GM06990 (cell line): ENCODE measurements at regions not wholly inside any gene's neighbourhood (a gene's known extent, or its start where the extent isn't known, plus 50 kb on each side); places are given as distances from the start of the nearest gene placed in this dataset.

ENCODE experiments used
- DNase-seq: peaks from one replicate; pipeline ENCODE4 v3.0.0-alpha.2; 2011; ENCODE audit not compliant: insufficient read length; ENCODE audit errors: extremely low read depth
- H3K27me3 ChIP-seq: replicated peaks from 2 replicates; pipeline ENCODE4 v1.6.0; 2011; ENCODE audit warnings: low read length; ENCODE audit not compliant: control insufficient read depth, insufficient read depth
- H3K36me3 ChIP-seq: 2 replicates; pipeline ENCODE4 v1.5.1; 2011; ENCODE audit warnings: low read length; ENCODE audit not compliant: control insufficient read depth, insufficient read depth
- H3K4me3 ChIP-seq: replicated peaks from 2 replicates; pipeline ENCODE4 v1.5.1; 2011; ENCODE audit warnings: low read depth, mild to moderate bottlenecking, control low read depth, low read length
- CTCF ChIP-seq: IDR thresholded peaks from 2 replicates; pipeline ENCODE4 v1.5.1; 2011; ENCODE audit warnings: low read length, control low read depth, mild to moderate bottlenecking, inconsistent platforms; ENCODE audit not compliant: insufficient read depth, poor library complexity, severe bottlenecking

- H3K27me3 ChIP-seq: no peaks in the 10 kb centered on the region
- no peak for DNase-seq
- no peaks in the 10 kb centered on the region for H3K36me3 ChIP-seq
- no peak overlapping the region for H3K4me3 ChIP-seq
- TF ChIP-seq CTCF: no peak
These were observed 669.2 kb upstream of the AADAT start for GRCh38 chr4:170758988-170759387.

DNA sequence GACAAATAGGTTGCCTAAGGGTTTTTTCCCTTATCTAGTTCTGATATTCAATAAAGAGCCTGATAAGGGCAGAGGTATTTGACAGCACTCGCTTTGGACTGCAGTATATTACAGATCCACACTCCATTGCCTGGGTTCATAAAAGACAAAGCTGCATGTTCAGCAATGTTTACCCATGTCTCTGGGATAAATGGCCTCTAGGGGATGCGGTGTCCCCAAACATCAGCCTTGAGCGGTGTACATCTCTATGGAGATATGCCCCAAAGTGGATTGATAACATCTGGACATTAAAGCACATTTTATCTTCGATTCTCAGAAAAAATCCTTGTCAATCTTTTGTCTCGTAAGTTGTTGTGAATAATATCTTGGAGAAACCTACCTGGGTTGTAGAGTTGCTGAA is 660.8 kb upstream of the AADAT start:
- no peak for TF ChIP-seq CTCF
- Histone ChIP-seq H3K4me3 (no peak overlapping the region), H3K36me3 (no peaks in the 10 kb centered on the region), H3K27me3 (no peaks in the 10 kb centered on the region)
- DNase-seq: no peak

GRCh38 chr4:170748975-170749374 is 659.2 kb upstream of the AADAT start:
- TF ChIP-seq CTCF: no peak
- Histone ChIP-seq H3K27me3 (no peaks in the 10 kb centered on the region), H3K36me3 (no peaks in the 10 kb centered on the region), H3K4me3 (no peak overlapping the region)
- DNase-seq: no peak

DNA sequence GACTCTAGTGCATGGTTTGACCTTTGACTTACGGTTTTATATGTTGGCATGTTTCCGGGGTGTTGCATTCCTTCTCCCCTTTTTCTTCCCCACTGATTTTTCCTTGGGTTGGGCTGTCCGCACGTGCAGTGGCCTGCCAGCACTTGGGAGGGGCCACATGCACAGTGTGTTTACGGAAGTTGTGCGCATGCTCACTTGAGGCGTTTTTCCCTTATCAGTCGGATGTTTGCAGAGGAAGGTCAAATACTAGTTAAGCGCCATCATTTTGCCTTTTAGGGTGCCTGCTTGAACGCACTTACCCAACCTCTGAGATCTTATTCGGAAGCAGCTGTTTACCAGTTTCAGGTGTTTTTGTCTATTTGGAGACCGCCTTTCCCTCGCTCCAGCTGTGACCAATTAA is 653.9 kb upstream of the AADAT start:
- no peaks in the 10 kb centered on the region for H3K27me3 ChIP-seq
- TF ChIP-seq CTCF: no peak
- DNase-seq: no peak
- no peak overlapping the region for H3K4me3 ChIP-seq
- no peaks in the 10 kb centered on the region for H3K36me3 ChIP-seq

DNA sequence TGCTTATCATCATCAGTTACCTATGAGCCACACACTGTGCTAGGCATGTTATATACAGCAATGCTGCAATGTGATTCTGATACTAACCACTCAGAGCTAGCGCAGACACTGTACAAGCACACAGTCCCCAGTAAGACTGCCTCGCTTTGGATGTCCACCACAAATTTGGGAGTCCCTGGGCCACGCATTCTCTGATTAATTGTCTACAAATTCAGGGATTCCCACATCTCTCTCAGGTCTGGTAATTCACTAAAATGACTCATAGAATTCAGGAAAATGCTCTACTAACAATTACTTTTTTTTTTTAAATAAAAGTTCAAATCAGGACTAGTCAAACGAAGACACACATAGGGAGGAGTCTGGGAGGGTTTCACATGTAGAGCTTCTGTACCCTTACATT is 652.1 kb upstream of the AADAT start:
- Histone ChIP-seq H3K36me3 (no peaks in the 10 kb centered on the region), H3K4me3 (no peak overlapping the region), H3K27me3 (no peaks in the 10 kb centered on the region)
- DNase-seq: no peak
- TF ChIP-seq CTCF: no peak

GRCh38 chr4:170736710-170737109 is 647.0 kb upstream of the AADAT start:
- Histone ChIP-seq H3K27me3 (no peaks in the 10 kb centered on the region), H3K36me3 (no peaks in the 10 kb centered on the region), H3K4me3 (no peak overlapping the region)
- TF ChIP-seq CTCF: no peak
- no peak for DNase-seq
